ENCODE measurements at regions not wholly inside any gene's neighbourhood (a gene's known extent, or its start where the extent isn't known, plus 50 kb on each side); places are given as distances from the start of the nearest gene placed in this dataset.

DNA sequence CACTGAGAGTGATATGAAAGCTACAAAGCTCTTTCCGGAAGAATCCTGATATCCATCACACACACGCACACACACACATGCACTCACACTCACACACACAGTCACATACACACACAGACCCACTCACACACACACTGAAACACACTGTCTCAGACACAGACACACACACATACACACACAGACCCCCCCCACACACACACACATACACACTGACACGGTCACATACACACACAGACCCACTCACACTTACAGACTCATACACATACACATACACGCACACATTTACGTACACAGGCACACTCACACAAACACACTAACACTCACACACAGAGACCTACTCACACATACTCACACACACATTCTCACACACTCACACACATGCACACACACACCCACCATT, 58.6 kb downstream of the LIG4 start:
- TF ChIP-seq, protein P1, sequence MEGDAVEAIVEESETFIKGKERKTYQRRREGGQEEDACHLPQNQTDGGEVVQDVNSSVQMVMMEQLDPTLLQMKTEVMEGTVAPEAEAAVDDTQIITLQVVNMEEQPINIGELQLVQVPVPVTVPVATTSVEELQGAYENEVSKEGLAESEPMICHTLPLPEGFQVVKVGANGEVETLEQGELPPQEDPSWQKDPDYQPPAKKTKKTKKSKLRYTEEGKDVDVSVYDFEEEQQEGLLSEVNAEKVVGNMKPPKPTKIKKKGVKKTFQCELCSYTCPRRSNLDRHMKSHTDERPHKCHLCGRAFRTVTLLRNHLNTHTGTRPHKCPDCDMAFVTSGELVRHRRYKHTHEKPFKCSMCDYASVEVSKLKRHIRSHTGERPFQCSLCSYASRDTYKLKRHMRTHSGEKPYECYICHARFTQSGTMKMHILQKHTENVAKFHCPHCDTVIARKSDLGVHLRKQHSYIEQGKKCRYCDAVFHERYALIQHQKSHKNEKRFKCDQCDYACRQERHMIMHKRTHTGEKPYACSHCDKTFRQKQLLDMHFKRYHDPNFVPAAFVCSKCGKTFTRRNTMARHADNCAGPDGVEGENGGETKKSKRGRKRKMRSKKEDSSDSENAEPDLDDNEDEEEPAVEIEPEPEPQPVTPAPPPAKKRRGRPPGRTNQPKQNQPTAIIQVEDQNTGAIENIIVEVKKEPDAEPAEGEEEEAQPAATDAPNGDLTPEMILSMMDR (IDR thresholded peaks at IDR 0.05; ENCODE audit: poor library complexity), result no peak
- TF ChIP-seq EZH2 (IDR thresholded peaks at IDR 0.05; ENCODE audit: borderline replicate concordance), result no peak

Measured in hepatocyte (in vitro differentiated cells).